ENCODE measurements at regions not wholly inside any gene's neighbourhood (a gene's known extent, or its start where the extent isn't known, plus 50 kb on each side); places are given as distances from the start of the nearest gene placed in this dataset.

DNA sequence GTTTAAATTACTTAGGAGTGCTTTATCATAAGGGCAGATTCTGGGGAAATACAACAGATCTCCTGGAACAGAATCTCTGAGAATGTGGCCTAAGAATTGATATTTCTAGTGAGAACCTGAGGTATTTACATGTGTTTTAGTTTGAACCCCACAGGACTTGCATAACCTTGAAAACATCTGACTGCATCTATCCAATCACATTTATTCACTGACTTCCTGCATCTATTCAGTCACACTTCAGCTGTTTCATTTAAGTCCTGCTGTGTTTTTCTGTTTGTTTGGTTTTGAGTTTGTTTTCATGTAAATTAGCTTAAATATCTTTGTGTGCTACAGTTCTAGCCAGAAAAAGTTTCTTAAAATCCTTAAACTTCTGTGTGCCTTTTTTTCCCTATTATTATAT lies 1260.7 kb downstream of the PLA2G4A start:
- no peaks in the 10 kb centered on the region for H3K27me3 ChIP-seq (ENCODE audit: control insufficient read depth, insufficient read depth, low read length, poor library complexity, severe bottlenecking)
- no peak overlapping the region for H3K4me3 ChIP-seq (ENCODE audit: insufficient read depth, low read depth, low read length)
- no peaks in the 10 kb centered on the region for H3K9me3 ChIP-seq (ENCODE audit: control insufficient read depth, low read length)
- no peaks in the 10 kb centered on the region for H3K4me1 ChIP-seq (ENCODE audit: control insufficient read depth, insufficient read depth, low read length)
- H3K36me3 ChIP-seq (ENCODE audit: control insufficient read depth, insufficient read depth, low read length), result no peaks in the 10 kb centered on the region
- no peak overlapping the region for H3K27ac ChIP-seq (ENCODE audit: insufficient read depth, low read depth, low read length, poor library complexity, severe bottlenecking)

DNA sequence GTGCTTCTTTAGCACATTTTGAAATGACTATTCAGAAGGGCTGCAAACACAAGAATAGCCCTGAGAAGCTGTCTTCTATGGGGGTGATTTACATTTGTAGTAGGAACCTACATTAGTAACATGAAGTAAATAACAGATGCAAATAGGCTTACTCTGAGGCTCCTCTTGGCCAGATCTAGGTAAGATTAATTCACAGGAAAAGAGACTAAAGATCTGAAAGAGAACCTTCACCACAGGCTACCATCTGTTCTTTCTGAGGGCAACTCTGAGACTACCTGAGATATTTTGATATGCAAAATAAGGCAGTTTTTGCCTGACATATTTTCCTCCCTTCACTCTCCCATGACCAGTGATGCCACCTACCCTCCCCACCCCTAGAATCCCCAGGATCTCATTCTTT lies 1267.8 kb downstream of the PLA2G4A start:
- Histone ChIP-seq H3K4me1 (ENCODE audit: control insufficient read depth, insufficient read depth, low read length) (no peaks in the 10 kb centered on the region), H3K4me3 (ENCODE audit: insufficient read depth, low read depth, low read length) (no peak overlapping the region), H3K27ac (ENCODE audit: insufficient read depth, low read depth, low read length, poor library complexity, severe bottlenecking) (no peak overlapping the region), H3K9me3 (ENCODE audit: control insufficient read depth, low read length) (no peaks in the 10 kb centered on the region), H3K27me3 (ENCODE audit: control insufficient read depth, insufficient read depth, low read length, poor library complexity, severe bottlenecking) (no peaks in the 10 kb centered on the region), H3K36me3 (ENCODE audit: control insufficient read depth, insufficient read depth, low read length) (no peaks in the 10 kb centered on the region)

DNA sequence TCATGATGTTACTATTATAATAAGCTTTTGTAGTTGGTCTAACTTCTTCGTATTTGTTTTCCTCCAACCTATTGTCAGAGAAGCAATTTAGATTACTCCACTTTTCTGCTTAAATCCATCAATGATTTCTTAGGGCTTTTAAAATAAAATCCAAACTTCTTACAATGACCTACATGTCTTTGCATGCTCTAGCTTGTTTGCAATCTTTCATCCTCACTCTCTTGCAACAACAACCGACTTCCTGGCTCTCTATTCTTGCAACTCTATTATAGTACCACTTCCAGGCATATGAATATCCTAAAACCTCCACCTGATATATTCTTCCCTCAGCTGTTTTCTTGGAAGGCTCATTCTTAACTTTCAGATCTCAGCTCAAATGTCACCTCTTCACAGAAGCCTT lies 1288.7 kb downstream of the PLA2G4A start:
- WGBS, 2 experiments, result 60 to 64% methylated on average over 2 of the region's 2 CpGs
- H3K9me3 ChIP-seq (ENCODE audit: control insufficient read depth, low read length), result no peaks in the 10 kb centered on the region
- no peaks in the 10 kb centered on the region for H3K36me3 ChIP-seq (ENCODE audit: control insufficient read depth, insufficient read depth, low read length)
- H3K27me3 ChIP-seq (ENCODE audit: control insufficient read depth, insufficient read depth, low read length, poor library complexity, severe bottlenecking), result no peaks in the 10 kb centered on the region
- no peak overlapping the region for H3K27ac ChIP-seq (ENCODE audit: insufficient read depth, low read depth, low read length, poor library complexity, severe bottlenecking)
- H3K4me3 ChIP-seq (ENCODE audit: insufficient read depth, low read depth, low read length), result no peak overlapping the region
- no peaks in the 10 kb centered on the region for H3K4me1 ChIP-seq (ENCODE audit: control insufficient read depth, insufficient read depth, low read length)

DNA sequence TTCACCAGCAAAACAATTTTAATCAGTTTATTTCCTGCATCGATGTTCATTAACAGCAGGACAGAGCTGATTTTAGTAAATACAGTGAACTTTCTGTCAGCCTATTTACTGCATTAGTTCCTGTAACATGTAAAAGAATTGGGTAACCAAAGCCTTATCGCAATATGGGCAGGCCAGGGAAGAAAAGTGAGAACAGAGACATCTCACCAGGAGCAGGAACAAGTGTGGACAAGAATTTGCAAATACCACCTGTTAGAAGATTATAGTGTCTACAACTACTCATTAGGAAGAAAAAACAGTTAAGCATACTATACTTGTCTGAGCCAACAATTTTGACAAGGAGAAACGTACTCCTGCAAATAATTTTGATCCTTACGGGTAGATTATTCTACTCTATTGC lies 1293.9 kb downstream of the PLA2G4A start:
- H3K36me3 ChIP-seq (ENCODE audit: control insufficient read depth, insufficient read depth, low read length), result no peaks in the 10 kb centered on the region
- no peak overlapping the region for H3K4me3 ChIP-seq (ENCODE audit: insufficient read depth, low read depth, low read length)
- H3K27me3 ChIP-seq (ENCODE audit: control insufficient read depth, insufficient read depth, low read length, poor library complexity, severe bottlenecking), result no peaks in the 10 kb centered on the region
- no peaks in the 10 kb centered on the region for H3K4me1 ChIP-seq (ENCODE audit: control insufficient read depth, insufficient read depth, low read length)
- H3K27ac ChIP-seq (ENCODE audit: insufficient read depth, low read depth, low read length, poor library complexity, severe bottlenecking), result no peak overlapping the region
- 94 to 98% methylated on average over 4 of the region's 4 CpGs for WGBS, 2 experiments
- H3K9me3 ChIP-seq (ENCODE audit: control insufficient read depth, low read length), result no peaks in the 10 kb centered on the region

DNA sequence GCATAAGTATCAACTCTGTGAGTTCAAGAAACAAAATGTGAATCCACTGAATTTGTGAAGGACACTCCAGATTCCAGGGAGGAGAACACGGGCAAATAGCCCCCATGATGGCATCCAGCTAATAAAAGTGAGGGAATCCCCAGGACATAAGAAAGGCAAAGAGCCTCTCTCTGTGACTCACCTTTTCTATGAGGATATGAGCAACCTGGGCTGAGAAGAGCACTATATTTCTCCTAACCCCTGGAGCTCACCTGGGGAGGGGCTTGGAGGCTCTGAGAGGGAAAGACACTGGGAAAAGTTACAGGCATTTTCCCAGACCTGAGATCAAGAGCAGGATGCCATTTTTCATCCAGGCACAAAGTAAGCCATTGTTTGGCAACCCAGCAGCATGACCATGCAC lies 1298.8 kb downstream of the PLA2G4A start:
- WGBS, 2 experiments, result 82 to 95% methylated on average over 1 of the region's 1 CpG
- Histone ChIP-seq H3K4me1 (ENCODE audit: control insufficient read depth, insufficient read depth, low read length) (no peaks in the 10 kb centered on the region), H3K27ac (ENCODE audit: insufficient read depth, low read depth, low read length, poor library complexity, severe bottlenecking) (no peak overlapping the region), H3K9me3 (ENCODE audit: control insufficient read depth, low read length) (no peaks in the 10 kb centered on the region), H3K27me3 (ENCODE audit: control insufficient read depth, insufficient read depth, low read length, poor library complexity, severe bottlenecking) (no peaks in the 10 kb centered on the region), H3K4me3 (ENCODE audit: insufficient read depth, low read depth, low read length) (no peak overlapping the region), H3K36me3 (ENCODE audit: control insufficient read depth, insufficient read depth, low read length) (no peaks in the 10 kb centered on the region)

DNA sequence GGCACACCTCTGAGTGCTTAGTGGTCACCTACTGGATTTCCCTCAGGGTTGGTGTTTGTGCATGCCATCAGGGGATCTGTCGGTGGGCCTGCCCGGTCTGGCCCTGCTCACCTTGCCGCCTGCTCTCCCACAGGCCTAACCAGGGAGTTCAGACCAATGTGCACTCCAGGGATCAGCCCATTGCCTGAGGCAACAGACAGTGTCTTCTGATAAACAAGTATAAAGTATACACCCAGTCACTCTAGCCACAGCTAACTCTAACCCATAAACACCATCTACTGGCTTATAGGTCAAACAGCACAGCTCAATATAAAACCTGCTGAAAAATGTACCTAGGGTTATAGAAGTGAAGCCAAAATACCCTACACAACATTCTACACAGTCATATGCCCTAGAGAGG lies 1300.0 kb downstream of the PLA2G4A start:
- H3K36me3 ChIP-seq (ENCODE audit: control insufficient read depth, insufficient read depth, low read length), result no peaks in the 10 kb centered on the region
- H3K27me3 ChIP-seq (ENCODE audit: control insufficient read depth, insufficient read depth, low read length, poor library complexity, severe bottlenecking), result no peaks in the 10 kb centered on the region
- no peak overlapping the region for H3K27ac ChIP-seq (ENCODE audit: insufficient read depth, low read depth, low read length, poor library complexity, severe bottlenecking)
- no peak overlapping the region for H3K4me3 ChIP-seq (ENCODE audit: insufficient read depth, low read depth, low read length)
- H3K4me1 ChIP-seq (ENCODE audit: control insufficient read depth, insufficient read depth, low read length), result no peaks in the 10 kb centered on the region
- 93 to 95% methylated on average over 3 of the region's 3 CpGs for WGBS, 2 experiments
- H3K9me3 ChIP-seq (ENCODE audit: control insufficient read depth, low read length), result no peaks in the 10 kb centered on the region

DNA sequence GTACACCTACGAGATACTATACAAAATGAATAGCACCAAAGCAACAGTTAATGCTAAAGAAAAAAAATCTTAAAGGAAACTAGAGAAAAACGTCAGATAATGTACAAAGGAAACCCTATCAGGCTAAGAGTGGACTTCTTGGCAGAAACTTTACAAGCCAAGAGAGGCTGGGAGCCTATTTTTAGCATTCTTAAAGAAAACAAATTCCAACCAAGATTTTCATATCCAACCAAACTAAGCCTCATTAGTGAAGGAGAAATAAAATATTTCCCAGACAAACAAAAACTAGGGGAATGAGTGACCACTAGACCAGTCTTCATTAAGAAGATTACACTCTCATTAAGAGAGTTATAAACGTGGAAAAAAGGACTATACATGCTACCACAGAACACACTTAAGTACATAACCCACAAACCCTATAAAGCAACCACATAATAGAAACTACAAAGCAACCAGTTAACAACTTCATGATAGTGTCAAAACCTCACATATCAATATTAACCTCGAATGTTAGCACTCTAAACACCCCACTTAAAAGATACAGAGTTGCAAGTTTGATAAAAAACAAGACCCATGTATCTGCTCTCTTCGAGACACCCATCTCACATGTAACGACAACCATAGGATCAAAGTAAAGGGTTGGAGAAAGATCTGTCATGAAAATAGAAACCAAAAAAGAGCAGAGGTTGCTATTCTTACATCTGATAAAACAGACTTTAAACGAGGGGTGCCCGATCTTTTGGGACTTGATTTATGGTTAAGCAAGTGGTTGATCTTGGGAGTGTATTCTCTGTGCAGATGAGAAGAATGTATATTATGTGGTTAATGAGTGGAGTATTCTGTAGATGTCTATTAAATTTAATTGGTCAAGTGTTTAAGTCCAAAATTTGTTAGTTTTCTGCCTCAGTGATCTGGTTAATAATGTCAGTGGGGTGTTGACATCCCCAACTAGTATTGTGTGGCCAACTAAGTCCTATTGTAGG lies 1301.4 kb downstream of the PLA2G4A start:
- Histone ChIP-seq H3K4me3 (ENCODE audit: insufficient read depth, low read depth, low read length) (no peak overlapping the region), H3K27me3 (ENCODE audit: control insufficient read depth, insufficient read depth, low read length, poor library complexity, severe bottlenecking) (no peaks in the 10 kb centered on the region), H3K27ac (ENCODE audit: insufficient read depth, low read depth, low read length, poor library complexity, severe bottlenecking) (no peak overlapping the region), H3K9me3 (ENCODE audit: control insufficient read depth, low read length) (no peaks in the 10 kb centered on the region), H3K4me1 (ENCODE audit: control insufficient read depth, insufficient read depth, low read length) (no peaks in the 10 kb centered on the region), H3K36me3 (ENCODE audit: control insufficient read depth, insufficient read depth, low read length) (no peaks in the 10 kb centered on the region)
- WGBS, 2 experiments, result 94 to 97% methylated on average over 7 to 8 of the region's 8 CpGs

DNA sequence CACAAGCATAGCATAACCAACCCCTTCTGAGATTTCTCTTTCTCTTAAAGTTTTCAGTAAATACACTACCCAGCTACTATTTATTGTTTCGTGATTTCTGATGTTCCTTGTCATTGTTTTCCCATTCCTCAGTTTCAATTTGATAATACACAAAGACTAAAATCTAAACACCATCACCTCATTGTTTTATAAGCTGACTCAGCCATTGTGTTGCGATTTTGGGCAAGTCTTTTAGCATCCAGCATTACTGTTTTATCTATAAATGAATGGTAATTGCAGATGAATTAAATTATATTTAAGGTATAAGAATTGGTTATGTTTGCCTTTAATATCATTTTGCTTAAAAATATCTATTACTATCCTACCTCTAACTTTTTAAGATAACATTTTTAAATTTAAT lies 1308.5 kb downstream of the PLA2G4A start:
- no peaks in the 10 kb centered on the region for H3K4me1 ChIP-seq (ENCODE audit: control insufficient read depth, insufficient read depth, low read length)
- H3K27ac ChIP-seq (ENCODE audit: insufficient read depth, low read depth, low read length, poor library complexity, severe bottlenecking), result no peak overlapping the region
- no peak overlapping the region for H3K4me3 ChIP-seq (ENCODE audit: insufficient read depth, low read depth, low read length)
- 92 to 100% methylated on average over 1 of the region's 2 CpGs for WGBS, 2 experiments
- no peaks in the 10 kb centered on the region for H3K36me3 ChIP-seq (ENCODE audit: control insufficient read depth, insufficient read depth, low read length)
- H3K9me3 ChIP-seq (ENCODE audit: control insufficient read depth, low read length), result no peaks in the 10 kb centered on the region
- H3K27me3 ChIP-seq (ENCODE audit: control insufficient read depth, insufficient read depth, low read length, poor library complexity, severe bottlenecking), result no peaks in the 10 kb centered on the region

DNA sequence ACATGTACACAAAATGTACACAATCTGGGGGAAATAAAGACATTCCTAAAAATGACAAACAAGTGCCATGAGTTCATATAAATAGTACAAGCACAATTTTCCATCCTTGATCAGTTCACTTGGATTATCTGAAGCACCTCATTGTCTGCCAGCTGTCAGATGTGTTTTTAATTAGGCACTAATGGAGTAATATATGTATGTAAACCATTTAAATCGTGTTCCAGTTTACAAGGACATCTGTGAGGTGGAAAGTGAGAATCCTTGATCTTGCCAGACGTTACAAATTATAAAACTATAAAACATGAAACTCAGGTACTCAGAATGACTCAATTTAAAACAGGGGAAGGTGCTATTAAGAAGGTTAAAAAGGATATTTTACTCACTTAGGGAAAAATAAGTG lies 1312.2 kb downstream of the PLA2G4A start:
- H3K9me3 ChIP-seq (ENCODE audit: control insufficient read depth, low read length), result no peaks in the 10 kb centered on the region
- no peaks in the 10 kb centered on the region for H3K4me1 ChIP-seq (ENCODE audit: control insufficient read depth, insufficient read depth, low read length)
- H3K36me3 ChIP-seq (ENCODE audit: control insufficient read depth, insufficient read depth, low read length), result no peaks in the 10 kb centered on the region
- H3K4me3 ChIP-seq (ENCODE audit: insufficient read depth, low read depth, low read length), result no peak overlapping the region
- WGBS, 2 experiments, result 100% methylated on average over 1 of the region's 2 CpGs
- H3K27ac ChIP-seq (ENCODE audit: insufficient read depth, low read depth, low read length, poor library complexity, severe bottlenecking), result no peak overlapping the region
- no peaks in the 10 kb centered on the region for H3K27me3 ChIP-seq (ENCODE audit: control insufficient read depth, insufficient read depth, low read length, poor library complexity, severe bottlenecking)

DNA sequence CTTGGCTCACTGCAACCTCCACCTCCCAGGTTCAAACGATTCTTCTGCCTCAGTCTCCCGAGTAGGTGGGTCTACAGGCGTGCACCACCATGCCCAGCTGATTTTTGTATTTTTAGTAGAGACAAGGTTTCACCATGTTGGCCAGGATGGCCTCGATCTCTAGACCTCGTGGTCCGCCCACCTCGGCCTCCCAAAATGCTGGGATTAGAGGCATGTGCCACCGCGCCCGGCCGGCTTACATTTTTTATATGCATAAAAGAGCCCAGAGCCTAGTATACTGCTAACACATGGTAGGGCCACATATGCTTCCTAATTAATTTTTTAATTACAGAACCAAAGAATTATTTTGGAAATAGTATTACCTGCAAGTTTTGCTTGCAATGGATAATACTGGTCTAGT lies 1325.4 kb downstream of the PLA2G4A start:
- no peaks in the 10 kb centered on the region for H3K36me3 ChIP-seq (ENCODE audit: control insufficient read depth, insufficient read depth, low read length)
- 91 to 92% methylated on average over 11 of the region's 11 CpGs for WGBS, 2 experiments
- H3K27me3 ChIP-seq (ENCODE audit: control insufficient read depth, insufficient read depth, low read length, poor library complexity, severe bottlenecking), result no peaks in the 10 kb centered on the region
- no peak overlapping the region for H3K27ac ChIP-seq (ENCODE audit: insufficient read depth, low read depth, low read length, poor library complexity, severe bottlenecking)
- no peak overlapping the region for H3K4me3 ChIP-seq (ENCODE audit: insufficient read depth, low read depth, low read length)
- H3K9me3 ChIP-seq (ENCODE audit: control insufficient read depth, low read length), result no peaks in the 10 kb centered on the region
- H3K4me1 ChIP-seq (ENCODE audit: control insufficient read depth, insufficient read depth, low read length), result no peaks in the 10 kb centered on the region
